HepG2 (cell line): ENCODE measurements at regions not wholly inside any gene's neighbourhood (a gene's known extent, or its start where the extent isn't known, plus 50 kb on each side); places are given as distances from the start of the nearest gene placed in this dataset.
A peak's percentile ranks its signal among the peaks of the same experiment; 100 is the strongest.

Experiments used
- ASH2L ChIP-seq: fragments of 300-600, 200-600 bp; sonication (generic); IDR thresholded peaks from 2 replicates; pipeline ENCODE4 v1.7.0; 2017; ENCODE audit warnings: low read depth, mild to moderate bottlenecking, moderate library complexity, mixed read lengths, low read length; ENCODE audit not compliant: insufficient read length
- BCL6 ChIP-seq: IDR thresholded peaks from 2 replicates; pipeline ENCODE4 v1.6.1; 2016; ENCODE audit warnings: missing genetic modification reagents, missing compliant biosample characterization
- CBX5 ChIP-seq: sonication (generic); formaldehyde crosslinking; IDR thresholded peaks from 2 replicates; pipeline ENCODE4 v1.4.0; 2020; ENCODE audit warnings: missing genetic modification reagents, borderline replicate concordance
- CHCHD3 ChIP-seq: sonication (generic); formaldehyde crosslinking; IDR thresholded peaks from 2 replicates; pipeline ENCODE4 v1.8.0; 2022; ENCODE audit warnings: mild to moderate bottlenecking, missing genetic modification reagents, moderate library complexity
- EP300 ChIP-seq, 3 experiments: sonication (generic) in 1 of 3; formaldehyde crosslinking in 1 of 3; IDR thresholded peaks; 2 replicates each; pipeline versions ENCODE4 v1.5.1 to v1.6.1; 2011 to 2020; ENCODE audit warnings: low read depth in 2 of 3, low read length in 2 of 3, borderline replicate concordance in 1 of 3, improper control_type of control experiment in 1 of 3, mild to moderate bottlenecking in 1 of 3, missing genetic modification reagents in 1 of 3, moderate library complexity in 1 of 3
- REST ChIP-seq, 2 experiments: IDR thresholded peaks; 2 replicates each; pipeline ENCODE4 v1.6.1; 2011 to 2012; ENCODE audit warnings: low read length in 2 of 2, borderline replicate concordance in 1 of 2, low read depth in 1 of 2, mild to moderate bottlenecking in 1 of 2, moderate library complexity in 1 of 2
- SNRNP70 ChIP-seq: fragments of 200-400 bp; formaldehyde crosslinking; IDR thresholded peaks from 2 replicates; pipeline ENCODE4 v1.6.1; 2017; ENCODE audit warnings: mild to moderate bottlenecking, low read depth, low read length, moderate library complexity
- SOX13 ChIP-seq, 3 experiments: fragments of 450-650 bp in 1 of 3; sonication (generic) in 1 of 3; formaldehyde crosslinking in 1 of 3; IDR thresholded peaks in 2 of 3; conservative IDR thresholded peaks in 1 of 3; 2 replicates each; pipeline versions ENCODE4 v1.5.0 to v1.6.1; 2016 to 2020; ENCODE audit warnings: antibody characterized with exemption in 1 of 3, mild to moderate bottlenecking in 1 of 3, missing compliant biosample characterization in 1 of 3, missing genetic modification reagents in 1 of 3, moderate library complexity in 1 of 3
- ZBTB3 ChIP-seq: sonication (generic); formaldehyde crosslinking; IDR thresholded peaks from 2 replicates; pipeline ENCODE4 v1.4.0; 2020; ENCODE audit warnings: low read depth, mild to moderate bottlenecking, moderate library complexity, missing genetic modification reagents, borderline replicate concordance
- ZC3H13 ChIP-seq: sonication (generic); formaldehyde crosslinking; IDR thresholded peaks from 2 replicates; pipeline ENCODE4 v1.8.1; 2023; ENCODE audit warnings: mild to moderate bottlenecking, missing genetic modification reagents, moderate library complexity
- ZSCAN9 ChIP-seq: IDR thresholded peaks from 2 replicates; pipeline ENCODE4 v1.6.1; 2016; ENCODE audit warnings: borderline replicate concordance
- TF ChIP-seq, protein P1 (sequence below): sonication (generic); formaldehyde crosslinking; IDR thresholded peaks from 2 replicates; pipeline ENCODE4 v1.4.0; 2020; ENCODE audit warnings: mild to moderate bottlenecking, missing genetic modification reagents
- TF ChIP-seq, protein P2 (sequence below): sonication (generic); formaldehyde crosslinking; IDR thresholded peaks from 2 replicates; pipeline ENCODE4 v1.9.0; 2021; ENCODE audit warnings: mild to moderate bottlenecking, missing genetic modification reagents
- TF ChIP-seq, protein P3 (sequence below): sonication (generic); formaldehyde crosslinking; IDR thresholded peaks from 2 replicates; pipeline ENCODE4 v1.5.0; 2020; ENCODE audit warnings: missing genetic modification reagents

GRCh38 chr9:97761056-97761598 lies 64.0 kb upstream of the XPA start (continued):
- no peak for TF ChIP-seq ZBTB3 (CRISPR knock-in tag)
- TF ChIP-seq, protein P1, sequence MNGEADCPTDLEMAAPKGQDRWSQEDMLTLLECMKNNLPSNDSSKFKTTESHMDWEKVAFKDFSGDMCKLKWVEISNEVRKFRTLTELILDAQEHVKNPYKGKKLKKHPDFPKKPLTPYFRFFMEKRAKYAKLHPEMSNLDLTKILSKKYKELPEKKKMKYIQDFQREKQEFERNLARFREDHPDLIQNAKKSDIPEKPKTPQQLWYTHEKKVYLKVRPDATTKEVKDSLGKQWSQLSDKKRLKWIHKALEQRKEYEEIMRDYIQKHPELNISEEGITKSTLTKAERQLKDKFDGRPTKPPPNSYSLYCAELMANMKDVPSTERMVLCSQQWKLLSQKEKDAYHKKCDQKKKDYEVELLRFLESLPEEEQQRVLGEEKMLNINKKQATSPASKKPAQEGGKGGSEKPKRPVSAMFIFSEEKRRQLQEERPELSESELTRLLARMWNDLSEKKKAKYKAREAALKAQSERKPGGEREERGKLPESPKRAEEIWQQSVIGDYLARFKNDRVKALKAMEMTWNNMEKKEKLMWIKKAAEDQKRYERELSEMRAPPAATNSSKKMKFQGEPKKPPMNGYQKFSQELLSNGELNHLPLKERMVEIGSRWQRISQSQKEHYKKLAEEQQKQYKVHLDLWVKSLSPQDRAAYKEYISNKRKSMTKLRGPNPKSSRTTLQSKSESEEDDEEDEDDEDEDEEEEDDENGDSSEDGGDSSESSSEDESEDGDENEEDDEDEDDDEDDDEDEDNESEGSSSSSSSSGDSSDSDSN = no peak
- no peak for TF ChIP-seq CBX5 (CRISPR knock-in tag)
- TF ChIP-seq, protein P2, sequence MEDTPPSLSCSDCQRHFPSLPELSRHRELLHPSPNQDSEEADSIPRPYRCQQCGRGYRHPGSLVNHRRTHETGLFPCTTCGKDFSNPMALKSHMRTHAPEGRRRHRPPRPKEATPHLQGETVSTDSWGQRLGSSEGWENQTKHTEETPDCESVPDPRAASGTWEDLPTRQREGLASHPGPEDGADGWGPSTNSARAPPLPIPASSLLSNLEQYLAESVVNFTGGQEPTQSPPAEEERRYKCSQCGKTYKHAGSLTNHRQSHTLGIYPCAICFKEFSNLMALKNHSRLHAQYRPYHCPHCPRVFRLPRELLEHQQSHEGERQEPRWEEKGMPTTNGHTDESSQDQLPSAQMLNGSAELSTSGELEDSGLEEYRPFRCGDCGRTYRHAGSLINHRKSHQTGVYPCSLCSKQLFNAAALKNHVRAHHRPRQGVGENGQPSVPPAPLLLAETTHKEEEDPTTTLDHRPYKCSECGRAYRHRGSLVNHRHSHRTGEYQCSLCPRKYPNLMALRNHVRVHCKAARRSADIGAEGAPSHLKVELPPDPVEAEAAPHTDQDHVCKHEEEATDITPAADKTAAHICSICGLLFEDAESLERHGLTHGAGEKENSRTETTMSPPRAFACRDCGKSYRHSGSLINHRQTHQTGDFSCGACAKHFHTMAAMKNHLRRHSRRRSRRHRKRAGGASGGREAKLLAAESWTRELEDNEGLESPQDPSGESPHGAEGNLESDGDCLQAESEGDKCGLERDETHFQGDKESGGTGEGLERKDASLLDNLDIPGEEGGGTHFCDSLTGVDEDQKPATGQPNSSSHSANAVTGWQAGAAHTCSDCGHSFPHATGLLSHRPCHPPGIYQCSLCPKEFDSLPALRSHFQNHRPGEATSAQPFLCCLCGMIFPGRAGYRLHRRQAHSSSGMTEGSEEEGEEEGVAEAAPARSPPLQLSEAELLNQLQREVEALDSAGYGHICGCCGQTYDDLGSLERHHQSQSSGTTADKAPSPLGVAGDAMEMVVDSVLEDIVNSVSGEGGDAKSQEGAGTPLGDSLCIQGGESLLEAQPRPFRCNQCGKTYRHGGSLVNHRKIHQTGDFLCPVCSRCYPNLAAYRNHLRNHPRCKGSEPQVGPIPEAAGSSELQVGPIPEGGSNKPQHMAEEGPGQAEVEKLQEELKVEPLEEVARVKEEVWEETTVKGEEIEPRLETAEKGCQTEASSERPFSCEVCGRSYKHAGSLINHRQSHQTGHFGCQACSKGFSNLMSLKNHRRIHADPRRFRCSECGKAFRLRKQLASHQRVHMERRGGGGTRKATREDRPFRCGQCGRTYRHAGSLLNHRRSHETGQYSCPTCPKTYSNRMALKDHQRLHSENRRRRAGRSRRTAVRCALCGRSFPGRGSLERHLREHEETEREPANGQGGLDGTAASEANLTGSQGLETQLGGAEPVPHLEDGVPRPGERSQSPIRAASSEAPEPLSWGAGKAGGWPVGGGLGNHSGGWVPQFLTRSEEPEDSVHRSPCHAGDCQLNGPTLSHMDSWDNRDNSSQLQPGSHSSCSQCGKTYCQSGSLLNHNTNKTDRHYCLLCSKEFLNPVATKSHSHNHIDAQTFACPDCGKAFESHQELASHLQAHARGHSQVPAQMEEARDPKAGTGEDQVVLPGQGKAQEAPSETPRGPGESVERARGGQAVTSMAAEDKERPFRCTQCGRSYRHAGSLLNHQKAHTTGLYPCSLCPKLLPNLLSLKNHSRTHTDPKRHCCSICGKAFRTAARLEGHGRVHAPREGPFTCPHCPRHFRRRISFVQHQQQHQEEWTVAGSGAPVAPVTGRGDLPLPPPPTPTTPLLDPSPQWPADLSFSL (CRISPR knock-in tag) = no peak
- TF ChIP-seq EP300 (IDR thresholded peaks at IDR 0.05; ENCODE audit: low read depth in 2 of 2, low read length in 2 of 2) = peak in 1 of 2 experiments; percentile 6; a peak in 1 of 4 replicates
- TF ChIP-seq EP300 (CRISPR knock-in tag; IDR thresholded peaks at IDR 0.05; ENCODE audit: borderline replicate concordance) = no peak
- no peak for TF ChIP-seq CHCHD3
- no peak for TF ChIP-seq SOX13 (IDR thresholded peaks at IDR 0.05)
- peak in 1 of 2 experiments; percentile 6; a peak in 1 of 4 replicates for TF ChIP-seq SOX13 (CRISPR knock-in tag; conservative IDR thresholded peaks at IDR 0.05 in 1 of 2, IDR thresholded peaks at IDR 0.05 in 1 of 2)
- TF ChIP-seq REST (IDR thresholded peaks at IDR 0.05; ENCODE audit: borderline replicate concordance in 1 of 2, low read depth in 1 of 2, low read length in 2 of 2) = no peak
- TF ChIP-seq ZSCAN9 (CRISPR knock-in tag) = no peak
- no peak for TF ChIP-seq ZC3H13 (CRISPR knock-in tag)
- TF ChIP-seq BCL6 (CRISPR knock-in tag) = 0 out of 2 replicates have a peak, but pooled peaks have one; percentile 6
- TF ChIP-seq, protein P3, sequence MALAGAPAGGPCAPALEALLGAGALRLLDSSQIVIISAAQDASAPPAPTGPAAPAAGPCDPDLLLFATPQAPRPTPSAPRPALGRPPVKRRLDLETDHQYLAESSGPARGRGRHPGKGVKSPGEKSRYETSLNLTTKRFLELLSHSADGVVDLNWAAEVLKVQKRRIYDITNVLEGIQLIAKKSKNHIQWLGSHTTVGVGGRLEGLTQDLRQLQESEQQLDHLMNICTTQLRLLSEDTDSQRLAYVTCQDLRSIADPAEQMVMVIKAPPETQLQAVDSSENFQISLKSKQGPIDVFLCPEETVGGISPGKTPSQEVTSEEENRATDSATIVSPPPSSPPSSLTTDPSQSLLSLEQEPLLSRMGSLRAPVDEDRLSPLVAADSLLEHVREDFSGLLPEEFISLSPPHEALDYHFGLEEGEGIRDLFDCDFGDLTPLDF (CRISPR knock-in tag) = no peak
- no peak for TF ChIP-seq SNRNP70
- TF ChIP-seq ASH2L = no peak
